GM04503 (cell line): ENCODE measurements at regions not wholly inside any gene's neighbourhood (a gene's known extent, or its start where the extent isn't known, plus 50 kb on each side); places are given as distances from the start of the nearest gene placed in this dataset.

Source experiments
- DNase-seq: peaks from one replicate; pipeline ENCODE4 v3.0.0-alpha.2; 2012; ENCODE audit warnings: low read depth

- DNase-seq, result no peak
Measured at GRCh38 chr20:23253524-23253923, 97.1 kb upstream of the NXT1 start.

DNA sequence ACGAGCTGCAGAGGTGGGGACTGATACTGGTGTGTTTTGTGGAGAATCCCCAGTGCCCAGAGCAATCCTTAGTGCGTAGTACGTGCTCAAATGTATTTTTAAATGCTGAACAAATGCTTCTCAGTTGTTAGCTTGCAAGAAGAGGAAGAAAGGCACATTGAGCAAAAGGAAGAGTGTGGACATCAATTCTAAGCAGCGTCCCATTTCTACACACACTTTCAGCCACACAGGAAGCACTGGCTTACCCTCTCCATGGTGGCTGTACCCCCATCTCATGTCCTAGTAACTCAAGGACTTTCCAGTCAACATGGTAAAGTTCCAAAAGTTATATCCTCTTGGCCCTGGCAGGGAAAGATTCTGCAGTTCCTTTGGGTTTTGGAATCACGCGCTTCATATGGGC is 98.8 kb upstream of the NXT1 start:
- no peak for DNase-seq

DNA sequence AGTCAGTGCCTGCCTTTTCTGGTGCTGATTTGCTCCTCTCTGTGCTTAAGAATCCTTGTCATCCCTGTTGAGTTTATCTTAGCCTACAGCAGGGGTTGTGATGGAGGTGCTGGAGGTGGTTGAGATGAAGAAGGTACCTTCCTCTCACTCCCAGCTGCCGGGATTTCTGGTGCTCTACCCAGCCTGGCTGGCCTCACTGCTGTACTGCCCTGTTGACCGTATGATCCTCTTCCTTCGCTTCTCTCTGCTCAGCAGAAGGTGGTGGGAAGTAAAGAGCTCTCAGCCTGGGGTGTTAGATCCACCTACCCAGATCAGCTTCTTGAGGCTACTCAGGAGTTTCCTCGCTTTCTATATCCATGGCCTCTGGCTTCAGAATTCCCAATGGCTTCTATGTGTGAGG is 101.0 kb upstream of the NXT1 start:
- no peak for DNase-seq

- DNase-seq, result no peak
Measured at GRCh38 chr20:23248461-23248882, 102.1 kb upstream of the NXT1 start.

DNA sequence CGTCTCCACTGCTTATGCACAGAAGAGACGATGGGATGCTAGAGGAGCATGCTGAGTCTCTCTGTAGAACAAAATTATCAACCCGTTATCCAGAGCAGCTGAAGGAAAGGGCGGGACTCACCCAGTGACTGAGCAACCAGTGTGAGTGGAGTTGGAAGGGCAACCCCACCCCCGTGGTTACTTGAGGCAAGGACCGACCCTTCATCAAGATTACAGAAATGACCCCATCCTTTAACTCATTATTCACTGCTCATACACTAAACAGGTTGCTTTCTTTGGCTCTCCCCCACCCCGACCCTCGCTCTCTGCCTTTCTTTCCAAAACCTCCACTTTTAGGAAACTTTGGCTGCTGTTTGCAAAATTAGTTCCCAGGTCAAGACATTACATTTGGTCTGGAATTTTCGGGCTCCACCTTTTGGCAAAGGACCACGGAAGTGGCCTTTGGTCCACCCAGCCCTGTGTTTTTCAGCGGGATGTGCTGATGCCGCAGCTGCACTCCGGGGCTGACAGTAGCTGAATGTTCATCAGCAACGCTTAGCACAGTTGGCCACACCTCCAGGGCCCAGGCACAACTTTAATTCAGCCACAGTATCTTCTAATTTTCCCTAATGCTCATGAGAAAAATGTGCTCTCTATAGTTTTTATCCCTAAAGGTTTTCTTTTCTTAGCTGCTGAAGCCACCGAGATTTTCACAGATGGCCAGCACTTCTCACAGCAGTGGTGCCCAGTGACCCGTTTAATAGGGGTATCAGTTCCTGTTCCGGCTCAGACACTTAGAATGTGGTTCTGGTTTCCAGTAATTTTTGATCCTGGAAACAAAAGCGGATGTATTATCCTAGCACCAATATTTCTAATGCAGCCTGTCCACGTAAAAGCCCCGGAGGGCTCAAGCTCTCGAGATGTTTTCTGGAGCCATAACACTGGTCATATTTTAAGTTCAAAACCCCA is 103.6 kb upstream of the NXT1 start:
- no peak for DNase-seq

GRCh38 chr20:23245553-23246181 is 104.9 kb upstream of the NXT1 start:
- DNase-seq, result no peak

GRCh38 chr20:23244916-23245552 is 105.6 kb upstream of the NXT1 start:
- DNase-seq, result no peak

DNA sequence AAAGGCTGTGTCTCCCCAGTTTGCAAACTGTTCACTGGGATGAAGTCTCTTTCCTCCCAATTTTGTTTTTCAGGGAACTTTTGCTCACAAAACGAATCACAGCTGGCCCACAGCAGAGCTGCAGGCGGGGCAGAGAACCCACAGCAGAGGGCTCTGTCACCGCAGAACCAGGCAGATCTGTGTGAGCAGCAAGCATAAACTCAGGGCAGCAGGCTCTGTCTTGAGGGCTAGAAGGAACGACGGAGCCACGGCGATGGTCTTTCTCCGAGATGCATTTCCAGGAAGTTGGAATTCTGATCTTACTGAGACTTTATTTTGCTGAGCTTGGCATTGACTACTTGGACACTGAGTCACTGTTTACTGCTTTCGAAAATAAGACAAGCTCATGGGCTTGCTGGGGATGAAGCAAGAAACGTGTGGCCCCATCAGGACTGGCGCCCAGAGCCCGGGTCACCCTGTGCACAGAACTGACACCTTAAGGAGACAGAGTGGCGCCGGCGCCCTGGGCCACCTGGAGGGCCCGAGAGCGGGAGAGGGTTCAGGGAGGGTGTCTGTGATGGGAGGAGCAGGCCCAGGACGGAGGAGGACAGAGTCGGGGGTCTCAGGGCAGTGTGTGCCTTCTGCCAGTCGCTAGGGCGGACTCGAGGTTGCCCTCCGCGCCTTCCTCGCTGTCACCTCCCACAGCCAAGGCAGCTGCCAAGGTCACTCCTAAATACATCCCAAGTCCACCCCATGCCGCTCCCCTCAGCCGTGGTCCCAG is 106.3 kb upstream of the NXT1 start:
- DNase-seq, result no peak

DNA sequence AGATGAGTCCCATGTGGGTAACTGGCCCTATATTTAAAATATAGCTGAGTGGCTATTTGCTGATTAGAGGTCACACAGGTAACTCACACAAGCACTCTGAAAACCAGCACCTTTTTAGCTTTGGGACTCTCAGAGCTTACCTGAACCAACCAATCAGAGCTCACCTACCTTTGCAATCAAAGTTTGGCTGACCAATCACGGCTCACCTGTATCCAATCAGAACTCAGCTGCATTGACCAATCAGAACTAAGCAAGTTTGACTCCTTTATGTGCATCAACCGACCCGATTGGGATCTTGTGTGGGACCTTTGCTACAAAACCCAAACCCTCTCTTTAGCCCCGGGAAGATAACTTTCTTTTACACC is 106.8 kb upstream of the NXT1 start:
- no peak for DNase-seq

DNA sequence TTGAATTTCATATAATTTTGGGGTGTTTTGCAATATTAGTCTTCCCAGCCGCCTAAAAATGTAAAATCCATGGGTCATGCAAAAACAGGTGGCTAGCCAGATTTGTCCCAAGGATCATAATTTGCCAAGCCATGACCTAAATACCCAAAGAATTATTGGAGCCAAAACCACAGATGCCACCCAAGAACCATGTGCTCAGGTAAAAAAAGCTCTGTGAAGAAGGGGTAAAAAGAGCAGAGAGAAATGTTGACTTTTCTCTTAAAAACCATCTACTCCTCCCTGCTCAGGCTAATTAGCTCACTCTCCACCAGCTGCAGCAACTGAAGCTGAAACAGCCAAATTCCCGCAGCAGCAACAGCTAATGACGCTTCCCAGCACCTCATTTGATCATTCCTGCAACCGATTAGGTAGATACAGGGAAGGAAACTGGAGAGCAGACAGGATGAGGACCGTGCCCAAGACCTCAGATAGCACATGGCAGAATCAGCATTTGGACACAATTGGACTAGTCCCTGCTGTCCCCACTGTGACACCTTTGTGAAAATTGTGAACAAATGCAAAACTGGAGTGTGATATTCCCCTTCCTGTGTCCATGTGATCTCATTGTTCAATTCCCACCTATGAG is 107.9 kb upstream of the NXT1 start:
- DNase-seq, result no peak

- DNase-seq, result no peak
Measured at GRCh38 chr20:23242104-23242503, 108.5 kb upstream of the NXT1 start.

GRCh38 chr20:23241416-23241815 is 109.2 kb upstream of the NXT1 start:
- DNase-seq, result no peak

DNA sequence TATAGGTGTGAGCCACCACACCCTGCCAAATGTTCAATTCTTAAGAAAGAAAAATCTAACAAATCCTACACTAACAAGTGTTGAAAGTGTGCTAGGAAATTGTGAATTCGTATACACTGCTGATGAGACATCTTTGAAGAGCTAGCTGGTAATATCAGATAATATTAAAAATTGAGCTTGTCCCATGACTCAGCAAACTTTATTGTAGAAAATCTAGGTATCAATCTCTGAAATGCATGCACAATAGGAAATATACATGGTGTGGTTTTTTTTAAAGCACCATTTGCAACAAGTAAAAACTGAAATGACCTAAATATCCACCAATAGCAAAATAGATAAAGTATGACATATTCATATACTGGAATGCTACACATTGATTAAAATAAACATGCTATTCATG is 110.1 kb upstream of the NXT1 start:
- DNase-seq, result no peak

DNA sequence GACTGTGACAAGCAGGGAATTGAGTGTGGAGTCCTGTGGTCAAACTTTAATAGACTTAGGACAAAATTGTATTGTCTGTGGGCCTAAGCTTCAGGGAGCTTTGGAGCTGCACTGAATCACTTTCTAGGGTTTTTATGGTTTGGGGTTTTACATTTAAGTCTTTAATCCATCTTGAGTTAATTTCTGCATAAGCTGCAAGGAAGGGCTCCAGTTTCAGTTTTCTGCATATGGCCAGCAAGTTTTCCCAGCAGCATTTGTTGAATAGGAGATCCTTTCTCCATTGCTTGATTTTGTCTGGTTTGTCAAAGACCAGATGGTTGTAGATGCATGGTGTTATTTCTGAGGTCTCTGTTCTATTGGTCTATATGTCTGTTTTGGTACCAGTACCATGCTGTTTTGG is 113.4 kb upstream of the NXT1 start:
- no peak for DNase-seq

DNA sequence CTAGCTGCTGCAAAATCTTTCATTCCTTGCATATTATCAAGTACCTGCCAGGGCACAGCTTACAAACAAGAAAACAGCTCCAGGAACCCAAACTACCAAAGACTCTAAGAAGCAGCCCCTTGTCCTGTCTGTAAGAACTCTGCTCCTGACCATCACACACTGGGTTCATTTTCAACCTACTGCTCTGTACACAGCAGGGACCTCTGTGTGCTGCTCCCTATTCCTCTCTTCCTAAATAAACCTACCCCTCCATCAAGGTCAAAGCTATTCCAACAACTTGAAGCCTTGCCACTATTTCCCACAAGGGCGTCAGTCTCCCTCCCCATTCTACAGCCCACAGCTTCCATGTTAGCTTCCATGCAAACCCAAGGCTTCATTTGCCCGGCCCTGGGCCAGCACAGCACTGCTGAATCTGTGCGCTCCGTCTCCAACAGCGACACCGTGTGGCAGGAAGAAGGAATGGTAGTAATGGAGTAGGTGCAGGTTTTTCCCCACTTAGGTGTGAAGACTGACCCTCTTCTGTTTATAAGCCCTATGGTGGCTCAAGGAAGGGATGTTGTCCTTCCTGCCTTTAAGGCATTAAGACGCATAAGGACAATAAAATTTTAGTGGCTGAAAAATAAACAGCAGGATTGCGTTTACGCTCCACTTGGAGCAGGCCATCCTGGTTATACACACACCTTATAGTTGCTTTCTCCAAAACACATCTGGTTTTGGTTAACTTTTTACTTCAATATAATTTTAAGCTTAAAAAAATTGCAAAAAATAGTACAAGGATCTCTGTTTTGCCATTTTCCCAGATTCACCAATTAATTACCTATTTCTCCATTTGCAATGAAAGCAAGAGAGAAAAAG is 115.2 kb upstream of the NXT1 start:
- no peak for DNase-seq

DNA sequence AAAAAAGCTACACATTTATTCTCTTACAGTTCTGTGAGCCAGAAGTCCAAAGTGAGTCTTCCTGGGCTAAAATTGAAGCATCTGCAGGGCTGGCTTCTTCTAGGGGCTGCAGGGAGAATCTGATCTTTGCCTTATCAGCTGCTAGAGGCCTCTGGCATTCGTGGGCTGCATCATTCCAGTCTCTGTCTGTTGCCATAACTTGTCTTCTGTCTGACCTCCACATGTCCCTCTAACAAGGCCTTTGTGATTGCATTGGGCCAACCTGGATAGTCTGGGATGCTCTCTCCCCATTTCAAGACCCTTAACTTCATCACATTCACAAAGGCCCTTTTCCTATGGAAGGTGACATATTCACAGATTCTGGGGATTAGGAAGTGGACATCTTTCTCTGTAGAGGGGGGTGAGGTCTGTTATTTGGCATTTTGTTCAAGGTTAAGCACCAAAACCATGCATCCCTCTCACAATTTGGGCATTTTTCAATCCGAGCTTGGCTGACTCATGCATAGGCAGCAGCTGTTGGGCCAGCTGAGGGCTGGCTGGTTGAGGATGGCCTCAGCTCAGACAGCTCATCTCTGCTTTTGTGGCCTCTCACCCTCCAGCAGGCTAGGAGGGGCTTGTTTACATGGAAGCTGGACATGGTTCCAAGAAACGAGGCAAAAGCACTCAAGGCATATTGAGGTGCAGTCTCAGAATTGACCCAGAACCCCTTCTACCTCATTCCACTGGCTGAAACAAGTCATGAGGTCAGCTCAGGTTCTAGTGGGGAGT is 116.1 kb upstream of the NXT1 start:
- no peak for DNase-seq

- DNase-seq, result no peak
Measured at GRCh38 chr20:23233341-23233740, 117.2 kb upstream of the NXT1 start.

DNA sequence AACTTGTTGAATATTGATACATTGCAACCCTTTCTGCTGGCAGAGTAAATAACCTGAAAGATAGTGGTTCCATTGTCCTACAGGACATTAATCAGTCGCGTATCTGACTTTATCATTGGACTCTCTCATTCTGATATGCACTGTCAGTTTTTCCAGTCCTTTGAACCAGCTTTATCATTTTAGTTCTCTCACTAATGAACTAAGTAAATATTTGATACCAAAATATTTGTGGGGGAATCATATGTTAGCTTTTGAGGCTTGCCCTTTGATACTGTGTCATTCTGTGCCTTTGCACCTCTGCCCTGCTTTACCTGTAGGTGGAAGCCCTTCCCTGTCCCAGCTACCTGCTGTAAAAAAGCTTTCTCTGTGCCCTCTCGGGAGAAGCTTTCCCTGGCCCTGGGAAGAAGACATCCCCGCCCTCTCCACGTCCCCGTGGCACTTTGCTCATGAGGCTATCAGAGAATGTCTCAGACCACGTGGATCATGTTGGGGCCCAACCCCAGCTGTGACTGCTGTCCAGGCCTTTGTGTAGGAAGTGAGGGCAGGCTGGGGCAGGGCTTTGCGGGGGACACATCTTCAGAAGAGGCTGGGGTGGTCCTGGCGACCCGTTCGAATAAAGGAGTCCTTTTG is 117.8 kb upstream of the NXT1 start:
- no peak for DNase-seq

DNA sequence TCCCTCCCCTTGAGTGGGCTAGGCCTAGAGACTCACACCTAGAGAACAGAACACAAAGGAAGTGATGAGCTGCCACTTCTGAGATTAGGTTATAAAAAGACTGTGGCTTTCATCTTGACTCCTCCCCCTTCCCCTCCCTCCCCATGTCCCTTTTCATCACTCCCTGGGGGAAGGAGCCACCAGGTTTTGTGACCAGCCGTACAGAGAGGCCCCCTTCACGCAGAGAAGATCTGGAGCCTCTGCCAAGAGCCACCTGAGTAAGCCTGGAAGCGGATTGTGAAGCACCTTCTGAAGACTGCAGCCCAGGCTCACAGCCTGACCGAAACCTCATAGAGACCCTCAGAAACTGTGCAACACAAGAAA is 118.4 kb upstream of the NXT1 start:
- DNase-seq, result no peak
